HCT116 (cell line): ENCODE measurements at regions not wholly inside any gene's neighbourhood (a gene's known extent, or its start where the extent isn't known, plus 50 kb on each side); places are given as distances from the start of the nearest gene placed in this dataset.

Experiments
- ATAC-seq: fragments of 200-7000 bp; cut with Tn5 transposase; 2 replicates; pipeline ENCODE4 v1.9.1; 2020; ENCODE audit warnings: mild to moderate bottlenecking, moderate library complexity
- BruUV-seq: library from RNA; stranded (reverse); fragments of 400-500 nt; replicated peaks from 2 replicates; lab custom pipeline; 2021; lab: Mats Ljungman, UMichigan
- CTCF ChIA-PET: fragments of 300-600 bp; sonication (Branson Sonifier 250); formaldehyde crosslinking; loops from one replicate; lab custom pipeline; 2021; ENCODE audit warnings: antibody characterized with exemption; lab: Charles Lee
- POLR2A ChIA-PET: fragments of 300-600, 350-600 bp; sonication (Branson Sonifier 250); formaldehyde crosslinking; loops from one replicate; lab custom pipeline; 2021; ENCODE audit warnings: antibody characterized with exemption; lab: Charles Lee
- RAD21 ChIA-PET, 2 experiments: fragments of 300-600 bp; sonication (Branson Sonifier 250); formaldehyde crosslinking; loops; one replicate each; lab custom pipeline; 2023; ENCODE audit warnings: low total read pairs in 2 of 2; ENCODE audit not compliant: uncharacterized antibody in 2 of 2, unreplicated experiment in 2 of 2, low non-redundant PET in 1 of 2; lab: Charles Lee
- DNase-seq: peaks from one replicate; pipeline ENCODE4 v3.0.0-alpha.2; 2010; ENCODE audit warnings: low read depth, low spot score
- H2AFZ ChIP-seq: fragments of 200-600 bp; shearing (Covaris generic), sonication (generic); 2 replicates; pipeline ENCODE4 v1.6.1; 2017; ENCODE audit warnings: low read depth, mixed run types, mixed read lengths, antibody characterized with exemption, low read length; ENCODE audit not compliant: poor library complexity, severe bottlenecking
- H3K27ac ChIP-seq: 2 replicates; pipeline ENCODE4 v1.5.1; 2012; ENCODE audit warnings: low read depth, low read length
- H3K27me3 ChIP-seq: fragments of 200-600 bp; sonication (generic); 2 replicates; pipeline ENCODE4 v1.6.1; 2016; ENCODE audit warnings: mixed run types, low read length, mixed read lengths; ENCODE audit not compliant: insufficient read depth
- H3K36me3 ChIP-seq, 2 experiments: fragments of 200-500 bp in 1 of 2; fragments of 200-600 bp in 1 of 2; sonication (Bioruptor generic) in 1 of 2; sonication (generic) in 1 of 2; 2 replicates each; pipeline versions ENCODE4 v1.5.1 to v1.6.1; 2014 to 2016; ENCODE audit warnings: low read length in 2 of 2, inconsistent platforms in 1 of 2, mixed read lengths in 1 of 2, mixed run types in 1 of 2; ENCODE audit not compliant: insufficient read depth in 2 of 2, control insufficient read depth in 1 of 2
- H3K4me1 ChIP-seq, 2 experiments: fragments of 200-600 bp in 1 of 2; sonication (generic) in 1 of 2; 2 replicates each; pipeline versions ENCODE4 v1.5.1 to v1.6.1; 2012 to 2017; ENCODE audit warnings: low read length in 2 of 2, inconsistent platforms in 1 of 2, mild to moderate bottlenecking in 1 of 2, mixed read lengths in 1 of 2, mixed run types in 1 of 2, moderate library complexity in 1 of 2; ENCODE audit not compliant: insufficient read depth in 2 of 2, control insufficient read depth in 1 of 2
- H3K4me2 ChIP-seq: fragments of 200-600 bp; sonication (generic); 2 replicates; pipeline ENCODE4 v1.6.1; 2017; ENCODE audit warnings: mixed run types, low read length, mixed read lengths
- H3K4me3 ChIP-seq, 2 experiments: fragments of 200-600 bp in 1 of 2; sonication (generic) in 1 of 2; replicated peaks in 1 of 2; 2 replicates each; pipeline ENCODE4 v1.5.1; 2011 to 2016; ENCODE audit warnings: low read length in 2 of 2, control low read depth in 1 of 2, low read depth in 1 of 2, mild to moderate bottlenecking in 1 of 2, mixed read lengths in 1 of 2, mixed run types in 1 of 2
- H3K79me2 ChIP-seq: fragments of 200-600 bp; sonication (generic); 2 replicates; pipeline ENCODE4 v1.6.1; 2017; ENCODE audit warnings: mild to moderate bottlenecking, mixed run types, low read length, moderate library complexity, mixed read lengths; ENCODE audit not compliant: insufficient read depth
- H3K9ac ChIP-seq: fragments of 200-600 bp; sonication (generic); 2 replicates; pipeline ENCODE4 v1.6.1; 2016; ENCODE audit warnings: low read length, mixed read lengths
- H3K9me2 ChIP-seq: fragments of 200-600 bp; sonication (generic), shearing (Covaris generic); 2 replicates; pipeline ENCODE4 v1.6.1; 2017; ENCODE audit warnings: mixed run types, mild to moderate bottlenecking, moderate library complexity; ENCODE audit not compliant: insufficient read depth
- H3K9me3 ChIP-seq, 2 experiments: fragments of 200-500 bp in 1 of 2; fragments of 200-600 bp in 1 of 2; sonication (Bioruptor generic) in 1 of 2; sonication (generic) in 1 of 2; 2 replicates each; pipeline ENCODE4 v1.6.1; 2014 to 2017; ENCODE audit warnings: low read length in 2 of 2, mixed read lengths in 2 of 2, inconsistent platforms in 1 of 2, low read depth in 1 of 2, mild to moderate bottlenecking in 1 of 2, mixed run types in 1 of 2, moderate library complexity in 1 of 2; ENCODE audit not compliant: control insufficient read depth in 1 of 2, insufficient read depth in 1 of 2
- H4K20me1 ChIP-seq: fragments of 200-600 bp; sonication (generic), shearing (Covaris generic); 2 replicates; pipeline ENCODE4 v1.6.1; 2017; ENCODE audit warnings: mixed run types, mild to moderate bottlenecking, moderate library complexity; ENCODE audit not compliant: insufficient read depth
- CBX3 ChIP-seq: IDR thresholded peaks from 2 replicates; pipeline ENCODE4 v1.6.1; 2012; ENCODE audit warnings: low read depth
- CEBPB ChIP-seq: IDR thresholded peaks from 2 replicates; pipeline ENCODE4 v1.6.1; 2012; ENCODE audit warnings: low read depth
- EGR1 ChIP-seq: IDR thresholded peaks from 2 replicates; pipeline ENCODE4 v1.6.1; 2012; ENCODE audit warnings: low read depth
- ELF1 ChIP-seq: IDR thresholded peaks from 2 replicates; pipeline ENCODE4 v1.6.1; 2012; ENCODE audit warnings: low read depth, borderline replicate concordance
- FOSL1 ChIP-seq: IDR thresholded peaks from 2 replicates; pipeline ENCODE4 v1.6.1; 2012; ENCODE audit warnings: low read depth
- POLR2A ChIP-seq: IDR thresholded peaks from 2 replicates; pipeline ENCODE4 v1.7.0; 2011; ENCODE audit warnings: borderline replicate concordance; ENCODE audit not compliant: insufficient read depth, insufficient read length; ENCODE audit errors: extremely low read depth
- intact Hi-C: fragments of 100-400 bp; cut with micrococcal nuclease; formaldehyde crosslinking; loops from 2 replicates; pipeline ENCODE4 v1.10.0; 2022
- TF ChIP-seq, protein P1 (sequence below), 3 experiments: fragments of 200-600 bp in 1 of 3; sonication (generic) in 1 of 3; IDR thresholded peaks in 2 of 3; conservative IDR thresholded peaks in 1 of 3; 2 replicates each; pipeline ENCODE4 v1.5.1; 2012 to 2017; ENCODE audit warnings: low read depth in 2 of 3, low read length in 2 of 3, antibody characterized with exemption in 1 of 3, borderline replicate concordance in 1 of 3, control low read depth in 1 of 3, mild to moderate bottlenecking in 1 of 3, mixed read lengths in 1 of 3, mixed run types in 1 of 3, moderate library complexity in 1 of 3; ENCODE audit not compliant: insufficient read depth in 1 of 3

DNA sequence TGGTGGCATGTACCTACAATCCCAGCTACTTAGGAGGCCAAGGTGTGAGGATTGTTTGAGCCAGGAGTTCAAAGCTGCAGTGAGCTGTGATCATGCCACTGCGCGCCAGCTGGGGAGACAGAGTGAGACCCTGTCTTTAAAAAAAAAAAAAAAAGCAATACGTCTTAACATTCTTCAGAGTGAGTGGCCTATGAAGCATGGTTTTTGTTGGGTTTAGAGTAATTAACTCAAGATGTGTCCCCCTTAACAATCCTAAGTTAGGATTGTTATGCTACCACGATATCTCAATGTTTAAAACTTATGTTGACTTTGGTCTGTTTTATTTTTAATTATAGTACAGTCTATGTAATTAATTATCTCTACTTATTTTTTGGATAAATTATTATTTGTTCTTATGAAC lies 156.1 kb downstream of the HIPK3 start:
- CTCF ChIA-PET = no interaction called here

GRCh38 chr11:33412241-33412640 lies 155.1 kb downstream of the HIPK3 start:
- Histone ChIP-seq H3K27ac (no peak overlapping the region), H3K9me2 (no peaks in the 10 kb centered on the region), H4K20me1 (no peaks in the 10 kb centered on the region), H3K9me3 (no peaks in the 10 kb centered on the region), H2AFZ (no peak overlapping the region), H3K4me2 (no peak overlapping the region), H3K27me3 (peaks cover 32% of the 10 kb centered on the region), H3K4me3 (no peak overlapping the region), H3K9ac (no peak overlapping the region), H3K79me2 (no peaks in the 10 kb centered on the region), H3K36me3 (no peaks in the 10 kb centered on the region), H3K4me1 (no peaks in the 10 kb centered on the region)
- no TSS peak for BruUV-seq
- TF ChIP-seq, protein P1, sequence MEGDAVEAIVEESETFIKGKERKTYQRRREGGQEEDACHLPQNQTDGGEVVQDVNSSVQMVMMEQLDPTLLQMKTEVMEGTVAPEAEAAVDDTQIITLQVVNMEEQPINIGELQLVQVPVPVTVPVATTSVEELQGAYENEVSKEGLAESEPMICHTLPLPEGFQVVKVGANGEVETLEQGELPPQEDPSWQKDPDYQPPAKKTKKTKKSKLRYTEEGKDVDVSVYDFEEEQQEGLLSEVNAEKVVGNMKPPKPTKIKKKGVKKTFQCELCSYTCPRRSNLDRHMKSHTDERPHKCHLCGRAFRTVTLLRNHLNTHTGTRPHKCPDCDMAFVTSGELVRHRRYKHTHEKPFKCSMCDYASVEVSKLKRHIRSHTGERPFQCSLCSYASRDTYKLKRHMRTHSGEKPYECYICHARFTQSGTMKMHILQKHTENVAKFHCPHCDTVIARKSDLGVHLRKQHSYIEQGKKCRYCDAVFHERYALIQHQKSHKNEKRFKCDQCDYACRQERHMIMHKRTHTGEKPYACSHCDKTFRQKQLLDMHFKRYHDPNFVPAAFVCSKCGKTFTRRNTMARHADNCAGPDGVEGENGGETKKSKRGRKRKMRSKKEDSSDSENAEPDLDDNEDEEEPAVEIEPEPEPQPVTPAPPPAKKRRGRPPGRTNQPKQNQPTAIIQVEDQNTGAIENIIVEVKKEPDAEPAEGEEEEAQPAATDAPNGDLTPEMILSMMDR (IDR thresholded peaks at IDR 0.05 in 2 of 3, conservative IDR thresholded peaks at IDR 0.05 in 1 of 3; ENCODE audit: borderline replicate concordance in 1 of 3, insufficient read depth in 1 of 3, low read depth in 2 of 3, low read length in 2 of 3) = no peak
- no peak for TF ChIP-seq EGR1
- TF ChIP-seq POLR2A = no peak
- ChIA-PET CTCF (no interaction called here), RAD21 (no interaction called here), POLR2A (no interaction called here)
- DNase-seq (no peak), ATAC-seq (no peak)
- intact Hi-C loops = no loop called here

More for the DNA sequence above, 156.1 kb downstream of the HIPK3 start:
- H3K4me2 ChIP-seq = no peak overlapping the region
- no peaks in the 10 kb centered on the region for H3K79me2 ChIP-seq
- H3K4me3 ChIP-seq = no peak overlapping the region
- intact Hi-C loops = no loop called here
- no TSS peak for BruUV-seq
- ATAC-seq = no peak
- H4K20me1 ChIP-seq = no peaks in the 10 kb centered on the region
- no peaks in the 10 kb centered on the region for H3K9me2 ChIP-seq
- no peak overlapping the region for H3K9ac ChIP-seq
- H3K9me3 ChIP-seq = no peaks in the 10 kb centered on the region
- TF ChIP-seq CBX3 (no peak), CEBPB (no peak), ELF1 (no peak), FOSL1 (no peak)
- H3K36me3 ChIP-seq = no peaks in the 10 kb centered on the region
- POLR2A ChIA-PET = no interaction called here
- H3K4me1 ChIP-seq = no peaks in the 10 kb centered on the region
- H2AFZ ChIP-seq = no peak overlapping the region
- no peak for DNase-seq
- no peak overlapping the region for H3K27ac ChIP-seq
- H3K27me3 ChIP-seq = peaks cover 32% of the 10 kb centered on the region
- RAD21 ChIA-PET = interaction anchor here in 1 of 2 experiments (0.7 kb wide), 1 partner anchor 277 kb away, joined by 3 read pairs; no protein-coding TSS in a partner anchor
